Lower lobe of right lung (tissue), 2 donors: ENCODE measurements at regions not wholly inside any gene's neighbourhood (a gene's known extent, or its start where the extent isn't known, plus 50 kb on each side); places are given as distances from the start of the nearest gene placed in this dataset.

Experiments
- ATAC-seq, 2 donors: fragments of 200-7000 bp; cut with Tn5 transposase; one replicate each; pipeline ENCODE4 v1.9.1; 2020 to 2022; ENCODE audit warnings: mild to moderate bottlenecking in 2 of 2, moderate library complexity in 2 of 2
- DNase-seq: peaks from one replicate; pipeline ENCODE4 v3.0.0-alpha.2; 2020
- H3K27ac ChIP-seq: fragments of 200-600 bp; one replicate; pipeline ENCODE4 v1.8.0; 2022
- H3K27me3 ChIP-seq: fragments of 200-600 bp; one replicate; pipeline ENCODE4 v1.8.0; 2022; ENCODE audit warnings: low read depth
- H3K36me3 ChIP-seq: fragments of 200-600 bp; one replicate; pipeline ENCODE4 v1.8.0; 2022; ENCODE audit warnings: mild to moderate bottlenecking
- H3K4me1 ChIP-seq: fragments of 200-600 bp; one replicate; pipeline ENCODE4 v1.8.0; 2022
- H3K4me3 ChIP-seq: fragments of 200-600 bp; one replicate; pipeline ENCODE4 v1.8.0; 2022; ENCODE audit warnings: mild to moderate bottlenecking
- H3K9me3 ChIP-seq: fragments of 200-600 bp; one replicate; pipeline ENCODE4 v1.8.0; 2022
- CTCF ChIP-seq: fragments of 200-600 bp; IDR thresholded peaks from one replicate; pipeline ENCODE4 v1.8.0; 2022; ENCODE audit warnings: antibody characterized with exemption, mild to moderate bottlenecking
- intact Hi-C: fragments of 100-400 bp; cut with DNase I; formaldehyde crosslinking; loops from one replicate; pipeline ENCODE4 v1.11.0; 2022
- donor health status: DM: no; HTN: yes; CAD: no; lungs with severe emphysema.

GRCh38 chr10:27614776-27615175 lies 110.7 kb downstream of the RAB18 start:
- no peak for ATAC-seq
- no peak for DNase-seq

GRCh38 chr10:27618036-27618615 lies 114.0 kb downstream of the RAB18 start:
- TF ChIP-seq CTCF: no peak
- H3K27ac ChIP-seq: no peak overlapping the region

More at GRCh38 chr10:27614776-27615175, 110.7 kb downstream of the RAB18 start:
- H3K36me3 ChIP-seq: no peaks in the 10 kb centered on the region
- no peak overlapping the region for H3K27ac ChIP-seq
- no peak for TF ChIP-seq CTCF
- intact Hi-C loops: no loop called here
- no peak overlapping the region for H3K4me3 ChIP-seq
- H3K4me1 ChIP-seq: no peaks in the 10 kb centered on the region
- no peaks in the 10 kb centered on the region for H3K27me3 ChIP-seq
- no peaks in the 10 kb centered on the region for H3K9me3 ChIP-seq

DNA sequence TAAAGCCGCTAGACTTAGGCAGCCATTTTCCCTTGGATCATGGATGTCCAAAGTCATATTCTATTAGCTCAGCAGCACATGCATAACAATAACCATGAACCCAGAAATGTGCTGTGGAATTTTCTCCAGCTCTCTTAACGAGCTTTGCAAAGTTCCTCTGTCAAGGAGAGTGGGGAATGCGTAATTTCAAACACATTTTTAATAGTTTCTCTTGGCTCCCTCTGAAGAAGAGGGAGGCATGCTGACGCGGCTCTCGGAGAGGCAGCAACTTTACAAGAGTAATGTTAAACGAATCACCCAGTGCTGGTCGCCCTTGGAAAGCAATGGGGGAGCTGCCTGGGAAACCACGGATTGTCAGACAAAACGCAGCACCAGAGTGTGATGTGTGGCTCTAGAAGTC lies 114.8 kb downstream of the RAB18 start:
- Histone ChIP-seq H3K27me3 (peaks cover 3% of the 10 kb centered on the region), H3K27ac (no peak overlapping the region), H3K4me3 (no peak overlapping the region), H3K9me3 (no peaks in the 10 kb centered on the region), H3K36me3 (no peaks in the 10 kb centered on the region), H3K4me1 (no peaks in the 10 kb centered on the region)
- ATAC-seq (no peak), DNase-seq (no peak)
- no peak for TF ChIP-seq CTCF
- intact Hi-C loops: no loop called here

More at GRCh38 chr10:27618036-27618615, 114.0 kb downstream of the RAB18 start:
- no peak for DNase-seq
- Histone ChIP-seq H3K27me3 (no peaks in the 10 kb centered on the region), H3K4me3 (no peak overlapping the region), H3K4me1 (no peaks in the 10 kb centered on the region), H3K9me3 (no peaks in the 10 kb centered on the region), H3K36me3 (no peaks in the 10 kb centered on the region)
- intact Hi-C loops: no loop called here
- ATAC-seq: no peak

DNA sequence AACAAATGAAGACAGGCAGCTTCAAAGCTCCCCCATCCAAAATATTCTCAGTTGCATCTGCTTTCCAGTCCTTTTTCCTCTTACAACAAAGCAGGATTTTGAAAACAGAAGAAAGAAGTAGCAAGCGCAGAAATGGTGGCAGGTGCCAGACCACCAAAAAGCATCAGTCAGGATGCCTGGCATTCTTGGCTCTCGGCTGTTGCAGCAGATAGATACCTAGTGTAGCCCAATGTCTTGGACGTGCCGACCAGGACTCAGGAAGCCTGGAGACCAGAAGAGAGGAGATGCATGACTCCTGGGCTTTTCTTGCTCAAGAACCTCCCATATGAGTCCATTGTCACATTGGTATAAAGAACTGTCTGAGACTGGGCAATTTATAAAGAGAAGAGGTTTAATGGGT lies 115.2 kb downstream of the RAB18 start:
- ATAC-seq: no peak
- intact Hi-C loops: no loop called here
- Histone ChIP-seq H3K27ac (no peak overlapping the region), H3K9me3 (no peaks in the 10 kb centered on the region), H3K4me1 (no peaks in the 10 kb centered on the region), H3K27me3 (peaks cover 8% of the 10 kb centered on the region), H3K4me3 (no peak overlapping the region), H3K36me3 (no peaks in the 10 kb centered on the region)
- no peak for DNase-seq
- no peak for TF ChIP-seq CTCF

DNA sequence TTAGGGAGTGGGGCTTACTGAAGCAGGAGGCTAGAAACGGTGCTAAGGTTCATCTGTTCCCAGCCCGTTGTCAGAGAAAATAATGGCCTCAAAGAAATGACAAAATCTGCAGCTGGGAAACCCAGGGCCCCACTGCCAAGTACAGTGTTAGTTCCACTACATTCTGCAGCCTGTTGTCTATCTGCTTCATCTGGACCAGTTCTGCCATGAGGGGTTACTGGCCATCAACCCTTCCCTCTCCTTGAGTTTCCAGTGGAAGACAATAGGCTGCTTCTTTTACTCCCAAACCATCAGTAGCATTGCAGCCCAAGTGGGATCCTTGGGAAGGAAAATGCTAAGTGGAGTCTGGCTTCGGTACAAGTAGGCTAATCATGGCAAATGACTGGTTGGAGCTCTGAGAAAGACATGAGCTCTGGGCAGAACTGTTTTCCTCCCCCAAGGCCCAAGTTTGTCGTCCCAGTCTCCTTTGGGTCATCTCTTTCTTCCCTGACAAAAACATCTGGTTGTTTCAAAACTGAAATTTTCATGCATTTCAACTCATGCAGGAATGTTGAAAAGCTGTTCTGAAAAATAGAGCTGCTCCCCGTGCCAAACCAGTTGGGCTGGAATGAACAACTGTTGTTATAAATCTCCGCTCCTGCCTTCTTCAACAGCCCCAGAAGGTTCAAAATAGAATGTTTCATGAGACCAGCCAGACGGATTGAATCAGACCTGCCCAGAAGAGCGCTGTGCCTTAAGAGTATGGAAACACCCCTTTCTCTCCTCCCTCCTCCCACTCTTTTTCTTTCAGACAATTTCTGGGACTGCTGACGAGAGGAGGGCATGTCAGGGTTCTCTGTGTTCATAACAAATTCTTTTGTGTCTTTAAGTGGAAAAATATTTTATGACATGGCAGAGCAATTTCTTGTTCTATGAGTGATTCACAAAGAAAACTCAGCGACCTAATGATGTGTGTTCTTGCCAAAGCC lies 116.6 kb downstream of the RAB18 start:
- peak; percentile 29 to 62 for ATAC-seq
- H3K27me3 ChIP-seq: peaks cover 8% of the 10 kb centered on the region
- no peak overlapping the region for H3K4me3 ChIP-seq
- no peak for DNase-seq
- H3K27ac ChIP-seq: no peak overlapping the region
- H3K36me3 ChIP-seq: no peaks in the 10 kb centered on the region
- no peaks in the 10 kb centered on the region for H3K4me1 ChIP-seq
- H3K9me3 ChIP-seq: no peaks in the 10 kb centered on the region
- TF ChIP-seq CTCF: no peak
- intact Hi-C loops: no loop called here
